Stomach (tissue), 8 donors: ENCODE measurements at regions not wholly inside any gene's neighbourhood (a gene's known extent, or its start where the extent isn't known, plus 50 kb on each side); places are given as distances from the start of the nearest gene placed in this dataset.

ENCODE experiments used
- DNase-seq, 2 donors: peaks; one replicate each; pipeline versions ENCODE4 v3.0.0 to v3.0.0-alpha.2; 2013 to 2019
- H3K27ac ChIP-seq, 5 donors: fragments of 200-600 bp in 4 of 5; sonication (generic) in 4 of 5; one replicate each; pipeline ENCODE4 v1.5.1; 2013 to 2019; ENCODE audit warnings: mild to moderate bottlenecking in 1 of 5, moderate library complexity in 1 of 5
- H3K27me3 ChIP-seq, 3 donors: fragments of 200-600 bp; sonication (generic); one replicate each; pipeline ENCODE4 v1.5.1; 2017 to 2019; ENCODE audit warnings: mixed run types in 1 of 3
- H3K36me3 ChIP-seq, 4 donors: fragments of 200-600 bp; sonication (generic); 1 replicate in 3 of 4; 2 replicates in 1 of 4; pipeline ENCODE4 v1.5.1; 2016 to 2019
- H3K4me1 ChIP-seq, 4 donors: fragments of 200-600 bp; sonication (generic); one replicate each; pipeline ENCODE4 v1.5.1; 2016 to 2019
- H3K4me3 ChIP-seq, 4 donors: fragments of 200-600 bp; sonication (generic) in 3 of 4; one replicate each; pipeline ENCODE4 v1.5.1; 2016 to 2019; ENCODE audit warnings: mild to moderate bottlenecking in 1 of 4
- H3K9me3 ChIP-seq, 4 donors: fragments of 200-600 bp; sonication (generic); one replicate each; pipeline ENCODE4 v1.5.1; 2016 to 2019
- CTCF ChIP-seq, 7 experiments: fragments of 450-650 bp in 4 of 7; fragments of 200-600 bp in 3 of 7; sonication (generic) in 3 of 7; IDR thresholded peaks; one replicate each; pipeline ENCODE4 v1.5.1; 2016 to 2019; ENCODE audit warnings: antibody characterized with exemption in 7 of 7, control low read depth in 2 of 7, mild to moderate bottlenecking in 1 of 7
- EP300 ChIP-seq: sonication (generic); formaldehyde crosslinking; IDR thresholded peaks from one replicate; pipeline ENCODE4 v1.6.1; 2017; ENCODE audit warnings: antibody characterized with exemption
- POLR2A ChIP-seq, 4 donors: fragments of 450-650 bp; IDR thresholded peaks; one replicate each; pipeline ENCODE4 v1.6.1; 2016; ENCODE audit warnings: antibody characterized with exemption in 4 of 4, control low read depth in 2 of 4, mild to moderate bottlenecking in 1 of 4, moderate library complexity in 1 of 4
- POLR2AphosphoS5 ChIP-seq, 3 donors: sonication (generic); formaldehyde crosslinking; IDR thresholded peaks; one replicate each; pipeline ENCODE4 v1.6.1; 2016; ENCODE audit warnings: antibody characterized with exemption in 3 of 3
- WGBS, 5 donors: extraction: QIAGEN DNeasy Blood & Tissue Kit in 3 of 5; methylation state at CpG; one replicate each; pipeline versions ENCODE4 v1.1.5 to v1.1.7; 2013 to 2018; 5-methylcytosine and 5-hydroxymethylcytosine counted together
- intact Hi-C: fragments of 100-400 bp; cut with DNase I; formaldehyde crosslinking; loops from one replicate; pipeline ENCODE4 v1.15.1; 2023; ENCODE audit warnings: low total_unique reads
- donor health status: healthy with polysubstance abuse.
- donor health status: Bipolar disorder and iron deficiency.
- donor health status: healthy.

GRCh38 chr5:27463446-27464149, 425.2 kb upstream of the CDH9 start:
- no peaks in the 10 kb centered on the region for H3K36me3 ChIP-seq
- intact Hi-C loops = no loop called here
- H3K27me3 ChIP-seq = no peaks in the 10 kb centered on the region
- no peaks in the 10 kb centered on the region for H3K4me1 ChIP-seq
- no peak overlapping the region for H3K4me3 ChIP-seq
- peaks cover 0 to 5% (median 0%) of the 10 kb centered on the region in 4 donors for H3K9me3 ChIP-seq
- TF ChIP-seq CTCF (IDR thresholded peaks at IDR 0.05) (no peak), POLR2AphosphoS5 (IDR thresholded peaks at IDR 0.05) (no peak), EP300 (no peak), POLR2A (IDR thresholded peaks at IDR 0.05) (no peak)
- no peak overlapping the region for H3K27ac ChIP-seq
- 80 to 86% (median 85%) methylated on average over 8 of the region's 8 CpGs for WGBS, 5 donors
- no peak for DNase-seq

- WGBS, 5 donors = 74 to 83% (median 80%) methylated on average over 7 of the region's 7 CpGs
Measured at GRCh38 chr5:27462936-27463335, 424.6 kb upstream of the CDH9 start.

GRCh38 chr5:27458287-27458686, 419.9 kb upstream of the CDH9 start:
- intact Hi-C loops = no loop called here
- H3K9me3 ChIP-seq = no peaks in the 10 kb centered on the region
- 48 to 76% (median 69%) methylated on average over 1 of the region's 1 CpG for WGBS, 5 donors
- H3K27ac ChIP-seq = no peak overlapping the region
- H3K4me1 ChIP-seq = no peaks in the 10 kb centered on the region
- DNase-seq = no peak
- no peak overlapping the region for H3K4me3 ChIP-seq
- H3K27me3 ChIP-seq = no peaks in the 10 kb centered on the region
- H3K36me3 ChIP-seq = no peaks in the 10 kb centered on the region
- TF ChIP-seq CTCF (IDR thresholded peaks at IDR 0.05) = no peak
- TF ChIP-seq EP300 = no peak
- TF ChIP-seq POLR2AphosphoS5 (IDR thresholded peaks at IDR 0.05) = no peak
- TF ChIP-seq POLR2A (IDR thresholded peaks at IDR 0.05) = no peak

More at GRCh38 chr5:27462936-27463335, 424.6 kb upstream of the CDH9 start:
- Histone ChIP-seq H3K27me3 (no peaks in the 10 kb centered on the region), H3K4me3 (no peak overlapping the region), H3K27ac (no peak overlapping the region), H3K36me3 (no peaks in the 10 kb centered on the region), H3K4me1 (no peaks in the 10 kb centered on the region), H3K9me3 (peaks cover 0 to 5% (median 0%) of the 10 kb centered on the region in 4 donors)
- intact Hi-C loops = no loop called here
- no peak for DNase-seq
- TF ChIP-seq CTCF (IDR thresholded peaks at IDR 0.05) (no peak), EP300 (no peak), POLR2AphosphoS5 (IDR thresholded peaks at IDR 0.05) (no peak), POLR2A (IDR thresholded peaks at IDR 0.05) (no peak)

- Histone ChIP-seq H3K4me3 (no peak overlapping the region), H3K36me3 (no peaks in the 10 kb centered on the region), H3K9me3 (peaks cover 0 to 10% (median 4%) of the 10 kb centered on the region in 4 donors), H3K27ac (no peak overlapping the region), H3K4me1 (no peaks in the 10 kb centered on the region), H3K27me3 (no peaks in the 10 kb centered on the region)
- no peak for TF ChIP-seq POLR2A (IDR thresholded peaks at IDR 0.05)
- no peak for TF ChIP-seq POLR2AphosphoS5 (IDR thresholded peaks at IDR 0.05)
- no peak for TF ChIP-seq CTCF (IDR thresholded peaks at IDR 0.05)
- no peak for TF ChIP-seq EP300
- 77 to 90% (median 83%) methylated on average over 1 of the region's 1 CpG for WGBS, 5 donors
- DNase-seq = no peak
- intact Hi-C loops = no loop called here
Measured at GRCh38 chr5:27451377-27451776, 413.0 kb upstream of the CDH9 start.
